ENCODE measurements at regions not wholly inside any gene's neighbourhood (a gene's known extent, or its start where the extent isn't known, plus 50 kb on each side); places are given as distances from the start of the nearest gene placed in this dataset.

- TF ChIP-seq PKNOX1 (IDR thresholded peaks at IDR 0.05): no peak
- TF ChIP-seq IKZF2 (IDR thresholded peaks at IDR 0.05): peak; percentile 88 to 90
- TF ChIP-seq SIX5 (IDR thresholded peaks at IDR 0.05; ENCODE audit: low read depth, low read length, severe bottlenecking): no peak
- no peak for TF ChIP-seq SMAD5 (IDR thresholded peaks at IDR 0.05; ENCODE audit: low read depth)
- no peak for TF ChIP-seq ZNF384 (IDR thresholded peaks at IDR 0.05; ENCODE audit: borderline replicate concordance, low read depth, low read length)
- no peak for TF ChIP-seq IRF3 (IDR thresholded peaks at IDR 0.05)
- TF ChIP-seq MYC (IDR thresholded peaks at IDR 0.05; ENCODE audit: insufficient read depth, insufficient read length, insufficient replicate concordance, low read length, severe bottlenecking): no peak
- peak; percentile 82; the same call in 1 of the 2 replicates for TF ChIP-seq PAX5 (IDR thresholded peaks at IDR 0.05; ENCODE audit: borderline replicate concordance, low read depth, low read length)
- peak in 1 of 2 experiments; percentile 77; a peak in 2 of 4 replicates for TF ChIP-seq SRF (IDR thresholded peaks at IDR 0.05; ENCODE audit: low read depth in 2 of 2, low read length in 2 of 2)
- TF ChIP-seq ZNF274 (IDR thresholded peaks at IDR 0.05; ENCODE audit: insufficient read depth, insufficient read length): no peak
- TF ChIP-seq USF1 (IDR thresholded peaks at IDR 0.05; ENCODE audit: borderline replicate concordance, extremely low read length, insufficient read depth, low read depth, low read length): no peak
- no peak for TF ChIP-seq STAT3 (IDR thresholded peaks at IDR 0.05; ENCODE audit: low read depth, low read length)
- peak; percentile 84; the same call in 1 of the 2 replicates for TF ChIP-seq ZBED1 (IDR thresholded peaks at IDR 0.05; ENCODE audit: borderline replicate concordance)
- TF ChIP-seq E2F8 (IDR thresholded peaks at IDR 0.05; ENCODE audit: low read depth, partially characterized antibody): no peak
- peak; percentile 54; the same call in 1 of the 2 replicates for TF ChIP-seq CREB1 (IDR thresholded peaks at IDR 0.05; ENCODE audit: low read depth)
- no peak for TF ChIP-seq ZBTB33 (IDR thresholded peaks at IDR 0.05)
- peak; percentile 84 for TF ChIP-seq ATF2 (IDR thresholded peaks at IDR 0.05; ENCODE audit: low read length)
- TF ChIP-seq ETV6 (conservative IDR thresholded peaks at IDR 0.05 in 1 of 2, IDR thresholded peaks at IDR 0.05 in 1 of 2; ENCODE audit: borderline replicate concordance in 1 of 2, low read depth in 1 of 2): peak in 1 of 2 experiments; percentile 97; a peak in 2 of 4 replicates
- no peak for TF ChIP-seq SIN3A (IDR thresholded peaks at IDR 0.05; ENCODE audit: low read depth, low read length)
- no peak for TF ChIP-seq BACH1 (IDR thresholded peaks at IDR 0.05; ENCODE audit: borderline replicate concordance)
- TF ChIP-seq NFIC (IDR thresholded peaks at IDR 0.05; ENCODE audit: low read depth, low read length): peak; percentile 87; the same call in 1 of the 2 replicates
- no peak for TF ChIP-seq MYB (IDR thresholded peaks at IDR 0.05; ENCODE audit: borderline replicate concordance, low read depth, low read length)
Observed at GRCh38 chr13:42497798-42498197, 76.2 kb upstream of the TNFSF11 start (continued).
